IMR-90 (cell line): ENCODE measurements at regions not wholly inside any gene's neighbourhood (a gene's known extent, or its start where the extent isn't known, plus 50 kb on each side); places are given as distances from the start of the nearest gene placed in this dataset.
A peak's percentile ranks its signal among the peaks of the same experiment; 100 is the strongest.

ENCODE experiments used
- ATAC-seq: fragments of 200-7000 bp; cut with Tn5 transposase; 2 replicates; pipeline ENCODE4 v1.9.1; 2020; ENCODE audit warnings: low read depth, mild to moderate bottlenecking, moderate library complexity
- BruUV-seq: library from RNA; stranded (reverse); fragments of 400-500 nt; replicated peaks from 2 replicates; lab custom pipeline; 2021; lab: Mats Ljungman, UMichigan
- CTCF ChIA-PET: fragments of 300-600 bp; formaldehyde crosslinking; extraction: SDS; loops from one replicate; lab custom pipeline; 2021; ENCODE audit warnings: antibody characterized with exemption; lab: Yijun Ruan, JAX
- POLR2A ChIA-PET: fragments of 300-600 bp; sonication (Branson Sonifier 250); formaldehyde crosslinking; loops from one replicate; lab custom pipeline; 2022; ENCODE audit warnings: antibody characterized with exemption; ENCODE audit not compliant: unreplicated experiment; lab: Charles Lee
- DNase-seq: peaks from one replicate; pipeline ENCODE4 v3.0.0; 2013
- H2AFZ ChIP-seq: replicated peaks from 2 replicates; pipeline ENCODE3; 2013; ENCODE audit warnings: low read length, mild to moderate bottlenecking; ENCODE audit not compliant: poor library complexity
- H2AK5ac ChIP-seq: 2 replicates; pipeline ENCODE4 v1.6.1; 2013; ENCODE audit warnings: low read depth, low read length, inconsistent platforms
- H2AK9ac ChIP-seq: replicated peaks from 2 replicates; pipeline ENCODE3; 2013; ENCODE audit warnings: mild to moderate bottlenecking, low read depth, low read length, moderate library complexity; ENCODE audit not compliant: poor library complexity
- H2BK120ac ChIP-seq: 2 replicates; pipeline ENCODE4 v1.6.1; 2013; ENCODE audit warnings: low read depth, low read length, inconsistent platforms
- H2BK15ac ChIP-seq: 3 replicates; pipeline ENCODE4 v1.6.1; 2013; ENCODE audit warnings: low read depth, low read length, inconsistent platforms
- H2BK20ac ChIP-seq: 2 replicates; pipeline ENCODE4 v1.6.1; 2013; ENCODE audit warnings: low read depth, mild to moderate bottlenecking, inconsistent platforms, low read length, moderate library complexity
- H2BK5ac ChIP-seq: 2 replicates; pipeline ENCODE4 v1.6.1; 2013; ENCODE audit warnings: mild to moderate bottlenecking, low read depth, low read length, inconsistent platforms; ENCODE audit not compliant: poor library complexity, severe bottlenecking
- H3K14ac ChIP-seq: replicated peaks from 2 replicates; pipeline ENCODE4 v1.6.1; 2013; ENCODE audit warnings: low read depth, low read length, inconsistent platforms
- H3K18ac ChIP-seq: 2 replicates; pipeline ENCODE4 v1.6.1; 2013; ENCODE audit warnings: low read depth, low read length, control low read depth
- H3K23ac ChIP-seq: 2 replicates; pipeline ENCODE4 v1.6.1; 2013; ENCODE audit warnings: low read depth, low read length, inconsistent platforms
- H3K27ac ChIP-seq: 2 replicates; pipeline ENCODE4 v1.5.1; 2013; ENCODE audit warnings: mild to moderate bottlenecking, control low read depth, low read length; ENCODE audit not compliant: insufficient read depth
- H3K27me3 ChIP-seq: 2 replicates; pipeline ENCODE4 v1.6.1; 2013; ENCODE audit warnings: low read length; ENCODE audit not compliant: control insufficient read depth, insufficient read depth
- H3K36me3 ChIP-seq: 2 replicates; pipeline ENCODE4 v1.6.1; 2013; ENCODE audit warnings: low read length, mixed read lengths; ENCODE audit not compliant: control insufficient read depth, insufficient read depth
- H3K4ac ChIP-seq: 2 replicates; pipeline ENCODE4 v1.6.1; 2013; ENCODE audit warnings: low read depth, low read length, inconsistent platforms
- H3K4me1 ChIP-seq: 2 replicates; pipeline ENCODE4 v1.6.1; 2013; ENCODE audit warnings: low read length, mixed read lengths; ENCODE audit not compliant: control insufficient read depth, insufficient read depth
- H3K4me2 ChIP-seq: 2 replicates; pipeline ENCODE4 v1.6.1; 2013; ENCODE audit warnings: low read depth, mild to moderate bottlenecking, control low read depth, low read length, moderate library complexity
- H3K4me3 ChIP-seq: 2 replicates; pipeline ENCODE4 v1.5.1; 2013; ENCODE audit warnings: low read depth, mild to moderate bottlenecking, control low read depth, low read length, moderate library complexity; ENCODE audit not compliant: insufficient read depth
- H3K56ac ChIP-seq: 2 replicates; pipeline ENCODE4 v1.6.1; 2013; ENCODE audit warnings: low read length, inconsistent platforms; ENCODE audit not compliant: insufficient read depth; ENCODE audit errors: extremely low read depth
- H3K79me1 ChIP-seq, 2 experiments: 2 replicates each; pipeline ENCODE4 v1.6.1; 2013; ENCODE audit warnings: low read length in 2 of 2, inconsistent platforms in 1 of 2, low read depth in 1 of 2
- H3K9ac ChIP-seq: 2 replicates; pipeline ENCODE4 v1.6.1; 2013; ENCODE audit warnings: low read depth, low read length, control low read depth
- H3K9me1 ChIP-seq: 2 replicates; pipeline ENCODE4 v1.6.1; 2013; ENCODE audit warnings: low read length, inconsistent platforms; ENCODE audit not compliant: insufficient read depth
- H3K9me3 ChIP-seq: 2 replicates; pipeline ENCODE4 v1.6.1; 2013; ENCODE audit warnings: low read length; ENCODE audit not compliant: control insufficient read depth, insufficient read depth
- H4K20me1 ChIP-seq: 2 replicates; pipeline ENCODE4 v1.6.1; 2013; ENCODE audit warnings: low read length, inconsistent platforms; ENCODE audit not compliant: insufficient read depth
- H4K5ac ChIP-seq: 2 replicates; pipeline ENCODE4 v1.6.1; 2013; ENCODE audit warnings: mild to moderate bottlenecking, low read depth, low read length, control low read depth
- H4K8ac ChIP-seq, 2 experiments: 2 replicates each; pipeline ENCODE4 v1.6.1; 2013; ENCODE audit warnings: low read depth in 2 of 2, low read length in 2 of 2, control low read depth in 1 of 2, inconsistent platforms in 1 of 2
- H4K91ac ChIP-seq: 2 replicates; pipeline ENCODE4 v1.6.1; 2013; ENCODE audit warnings: low read depth, low read length, inconsistent platforms; ENCODE audit not compliant: insufficient read depth
- BHLHE40 ChIP-seq: fragments of 150-350 bp; IDR thresholded peaks from 2 replicates; pipeline ENCODE4 v1.6.1; 2016; ENCODE audit warnings: mild to moderate bottlenecking, low read depth, low read length
- CHD1 ChIP-seq: IDR thresholded peaks from 2 replicates; pipeline ENCODE4 v1.6.1; 2012; ENCODE audit warnings: low read depth, low read length, improper control_type of control experiment
- MAZ ChIP-seq: IDR thresholded peaks from 2 replicates; pipeline ENCODE4 v1.6.1; 2012; ENCODE audit warnings: low read depth, mild to moderate bottlenecking, low read length, improper control_type of control experiment, moderate library complexity, borderline replicate concordance
- MXI1 ChIP-seq: IDR thresholded peaks from 2 replicates; pipeline ENCODE4 v1.6.1; 2012; ENCODE audit warnings: low read depth, mild to moderate bottlenecking, low read length, moderate library complexity, borderline replicate concordance
- NFE2L2 ChIP-seq: fragments of 150-350 bp; IDR thresholded peaks from 2 replicates; pipeline ENCODE4 v1.6.1; 2016; ENCODE audit warnings: low read depth, mild to moderate bottlenecking, low read length
- POLR2A ChIP-seq: IDR thresholded peaks from 2 replicates; pipeline ENCODE4 v1.6.1; 2012; ENCODE audit warnings: mild to moderate bottlenecking, low read depth, low read length
- RAD21 ChIP-seq: IDR thresholded peaks from 2 replicates; pipeline ENCODE4 v1.6.1; 2012; ENCODE audit warnings: low read length, improper control_type of control experiment
- SMC3 ChIP-seq: fragments of 150-350 bp; IDR thresholded peaks from 2 replicates; pipeline ENCODE4 v1.6.1; 2016; ENCODE audit warnings: low read depth, mild to moderate bottlenecking, antibody characterized with exemption, low read length, moderate library complexity
- WGBS, 2 experiments: methylation state at CpG; one replicate each; pipeline versions ENCODE4 v1.1.5 to v1.1.7; 2013; ENCODE audit warnings: missing lambda C conversion rate in 2 of 2; ENCODE audit not compliant: insufficient read length in 1 of 2; ENCODE audit errors: extremely low coverage in 2 of 2; 5-methylcytosine and 5-hydroxymethylcytosine counted together
- dilution Hi-C: fragments of 300-500 bp; cut with HindIII; formaldehyde crosslinking; loops from one replicate; pipeline ENCODE4 v1.14.3; 2018; ENCODE audit warnings: low sequenced_read_pairs; ENCODE audit not compliant: unreplicated experiment
- in situ Hi-C: fragments of 300-500 bp; cut with MboI; formaldehyde crosslinking; loops from 3 replicates; pipeline ENCODE4 v1.14.3; 2019; ENCODE audit warnings: low sequenced_read_pairs, inconsistent platforms, mixed read lengths
- intact Hi-C: fragments of 100-400 bp; cut with micrococcal nuclease; formaldehyde crosslinking; loops from 2 replicates; pipeline ENCODE4 v1.10.0; 2022
- TF ChIP-seq, protein P1 (sequence below): conservative IDR thresholded peaks from 2 replicates; pipeline ENCODE4 v1.5.1; 2012; ENCODE audit warnings: mild to moderate bottlenecking, low read depth, low read length, improper control_type of control experiment
- TF ChIP-seq, protein P2 (sequence below): fragments of 150-350 bp; IDR thresholded peaks from 2 replicates; pipeline ENCODE4 v1.6.1; 2016; ENCODE audit warnings: low read depth, mild to moderate bottlenecking, low read length, moderate library complexity, borderline replicate concordance

DNA sequence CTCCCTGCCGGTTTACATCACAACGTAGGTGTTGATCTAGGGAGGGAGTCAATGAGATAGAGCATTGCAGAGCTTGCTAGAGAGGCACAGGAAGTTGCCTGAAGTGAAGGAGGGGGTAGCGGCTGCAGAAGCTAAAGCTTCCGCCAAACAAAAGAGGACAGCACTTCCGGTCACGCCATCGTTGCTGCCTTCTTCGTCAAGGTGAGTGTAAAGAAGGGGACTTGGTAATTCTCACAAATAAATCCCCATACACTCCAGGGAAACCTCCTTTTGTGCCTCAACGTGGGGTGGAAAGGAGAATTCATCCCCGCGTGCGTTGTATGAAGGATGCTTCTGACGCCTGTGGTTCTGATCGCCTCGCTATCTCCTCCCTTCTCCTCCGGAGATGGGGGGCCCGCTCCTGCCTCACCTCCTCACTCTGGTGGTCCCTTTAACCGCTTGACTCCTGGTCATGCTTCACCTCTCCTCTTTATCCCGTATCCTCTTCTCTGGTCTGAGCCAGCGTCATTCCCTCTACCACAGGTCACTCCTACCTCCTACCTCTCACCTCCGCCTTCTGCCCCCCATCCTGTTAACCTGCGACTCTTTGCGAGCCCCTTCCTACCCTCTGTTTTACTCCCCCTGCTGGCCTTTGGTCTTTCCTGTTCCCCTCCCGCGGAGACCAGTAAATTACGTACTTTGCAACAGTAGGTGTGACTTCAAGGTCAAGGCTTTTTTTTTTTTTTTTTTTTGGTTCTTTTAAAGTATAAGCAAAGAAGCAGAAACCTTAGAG, 59.9 kb downstream of the GSPT2 start:
- in situ Hi-C loops = no loop called here

More for the DNA sequence above, 59.9 kb downstream of the GSPT2 start:
- H3K9me1 ChIP-seq = no peaks in the 10 kb centered on the region
- 14% methylated on average over 6 of the region's 26 CpGs; no CpG with 5 or more reads in 1 of the 2 experiments for WGBS, 2 experiments
- H3K9ac ChIP-seq = peak overlapping the region; percentile 84
- no peaks in the 10 kb centered on the region for H4K20me1 ChIP-seq
- H2BK20ac ChIP-seq = 0 out of 2 replicates have a peak overlapping the region, but pooled peaks have one; percentile 54
- peak overlapping the region; percentile 77 for H2BK120ac ChIP-seq
- H4K91ac ChIP-seq = peak overlapping the region; percentile 70
- H3K4me2 ChIP-seq = peak overlapping the region; percentile 85
- no peaks in the 10 kb centered on the region for H3K27me3 ChIP-seq
- H3K36me3 ChIP-seq = no peaks in the 10 kb centered on the region
- peak overlapping the region; percentile 81 for H3K4ac ChIP-seq
- TF ChIP-seq RAD21 (no peak), BHLHE40 (no peak), POLR2A (no peak), SMC3 (no peak), MXI1 (no peak), NFE2L2 (no peak), CHD1 (no peak), MAZ (peak; percentile 14; the same call in 1 of the 2 replicates)
- TF ChIP-seq, protein P1, sequence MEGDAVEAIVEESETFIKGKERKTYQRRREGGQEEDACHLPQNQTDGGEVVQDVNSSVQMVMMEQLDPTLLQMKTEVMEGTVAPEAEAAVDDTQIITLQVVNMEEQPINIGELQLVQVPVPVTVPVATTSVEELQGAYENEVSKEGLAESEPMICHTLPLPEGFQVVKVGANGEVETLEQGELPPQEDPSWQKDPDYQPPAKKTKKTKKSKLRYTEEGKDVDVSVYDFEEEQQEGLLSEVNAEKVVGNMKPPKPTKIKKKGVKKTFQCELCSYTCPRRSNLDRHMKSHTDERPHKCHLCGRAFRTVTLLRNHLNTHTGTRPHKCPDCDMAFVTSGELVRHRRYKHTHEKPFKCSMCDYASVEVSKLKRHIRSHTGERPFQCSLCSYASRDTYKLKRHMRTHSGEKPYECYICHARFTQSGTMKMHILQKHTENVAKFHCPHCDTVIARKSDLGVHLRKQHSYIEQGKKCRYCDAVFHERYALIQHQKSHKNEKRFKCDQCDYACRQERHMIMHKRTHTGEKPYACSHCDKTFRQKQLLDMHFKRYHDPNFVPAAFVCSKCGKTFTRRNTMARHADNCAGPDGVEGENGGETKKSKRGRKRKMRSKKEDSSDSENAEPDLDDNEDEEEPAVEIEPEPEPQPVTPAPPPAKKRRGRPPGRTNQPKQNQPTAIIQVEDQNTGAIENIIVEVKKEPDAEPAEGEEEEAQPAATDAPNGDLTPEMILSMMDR = peak; percentile 8; the same call in 1 of the 2 replicates
- TF ChIP-seq, protein P2, sequence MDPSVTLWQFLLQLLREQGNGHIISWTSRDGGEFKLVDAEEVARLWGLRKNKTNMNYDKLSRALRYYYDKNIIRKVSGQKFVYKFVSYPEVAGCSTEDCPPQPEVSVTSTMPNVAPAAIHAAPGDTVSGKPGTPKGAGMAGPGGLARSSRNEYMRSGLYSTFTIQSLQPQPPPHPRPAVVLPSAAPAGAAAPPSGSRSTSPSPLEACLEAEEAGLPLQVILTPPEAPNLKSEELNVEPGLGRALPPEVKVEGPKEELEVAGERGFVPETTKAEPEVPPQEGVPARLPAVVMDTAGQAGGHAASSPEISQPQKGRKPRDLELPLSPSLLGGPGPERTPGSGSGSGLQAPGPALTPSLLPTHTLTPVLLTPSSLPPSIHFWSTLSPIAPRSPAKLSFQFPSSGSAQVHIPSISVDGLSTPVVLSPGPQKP = no peak
- H2AK5ac ChIP-seq = no peak overlapping the region; the same call in 1 of the 2 replicates
- intact Hi-C loops (loop anchor here (2.0 kb wide), 1 partner anchor 90 kb away; the partner anchor contains the start of gene MAGED1), dilution Hi-C loops (no loop called here)
- BruUV-seq = TSS peak; percentile 74
- DNase-seq = peak; percentile 67
- H3K18ac ChIP-seq = peak overlapping the region; percentile 69
- peak overlapping the region; percentile 94 for H2AK9ac ChIP-seq
- H3K14ac ChIP-seq = peak overlapping the region; percentile 94
- H4K5ac ChIP-seq = peak overlapping the region; percentile 99
- peak; percentile 98 for ATAC-seq
- CTCF ChIA-PET = no interaction called here
- peak overlapping the region; percentile 68 to 97 for H4K8ac ChIP-seq
- H3K4me1 ChIP-seq = no peaks in the 10 kb centered on the region
- no peak overlapping the region; the same call in 2 of the 3 replicates for H2BK15ac ChIP-seq
- no peaks in the 10 kb centered on the region for H3K9me3 ChIP-seq
- H2AFZ ChIP-seq = peak overlapping the region; percentile 91
- H2BK5ac ChIP-seq = peak overlapping the region; percentile 7
- POLR2A ChIA-PET = interaction anchor here (0.8 kb wide), 1 partner anchor 90 kb away, joined by 3 read pairs; the partner anchor contains the start of gene MAGED1
- peak overlapping the region; percentile 51 for H3K27ac ChIP-seq
- H3K23ac ChIP-seq = peak overlapping the region; percentile 93; the same call in 1 of the 2 replicates
- H3K56ac ChIP-seq = no peak overlapping the region
- peaks cover 0 to 5% of the 10 kb centered on the region in 2 experiments; a peak in 2 of 4 replicates for H3K79me1 ChIP-seq
- peak overlapping the region; percentile 93 for H3K4me3 ChIP-seq
